ENCODE measurements at regions not wholly inside any gene's neighbourhood (a gene's known extent, or its start where the extent isn't known, plus 50 kb on each side); places are given as distances from the start of the nearest gene placed in this dataset.
"Not testable (repeated sequence)": the region's sequence is repeated elsewhere in the genome, so short reads cannot be mapped to it uniquely, and the experiment has no call there.

- DNase-seq = not testable (repeated sequence)
Observed at GRCh38 chr1:221591250-221591649, 150.6 kb downstream of the DUSP10 start.

DNA sequence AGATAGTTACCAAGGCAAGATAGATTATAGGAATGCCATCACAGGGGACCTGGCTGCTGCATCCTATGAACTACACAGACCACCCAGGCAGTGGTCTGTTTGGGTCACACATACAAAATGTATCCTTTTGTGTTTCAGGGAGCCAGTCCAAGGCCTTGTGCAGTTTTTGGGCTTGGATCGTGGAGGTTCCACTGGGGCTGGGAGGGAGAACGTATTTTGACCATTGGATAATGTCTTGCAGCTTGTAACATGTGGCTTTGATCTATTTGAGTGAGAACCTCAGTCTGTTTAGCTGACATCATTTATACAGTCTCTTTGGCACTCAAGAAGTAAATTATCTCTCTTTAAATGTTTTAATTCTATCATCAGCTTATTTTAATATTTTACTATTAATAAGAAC is 147.3 kb downstream of the DUSP10 start:
- DNase-seq = no peak

DNA sequence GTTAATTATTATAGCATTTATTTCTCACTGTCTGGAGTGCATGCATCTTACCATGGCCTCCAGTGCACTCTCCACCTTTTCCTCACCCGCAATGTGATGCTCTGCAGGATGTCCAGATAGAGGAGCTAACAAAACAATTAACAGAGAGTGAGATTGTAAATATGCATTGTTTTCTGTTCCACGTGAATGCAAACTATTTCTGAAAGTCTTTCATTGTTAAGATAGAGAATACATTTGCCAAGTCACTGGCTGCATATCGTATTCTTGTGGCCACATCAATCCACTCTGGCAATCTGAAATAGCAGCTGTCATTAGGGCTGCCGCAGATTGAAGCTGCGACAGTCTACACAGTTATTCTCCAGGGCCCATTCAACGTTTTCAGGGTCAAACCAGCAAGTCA is 143.8 kb downstream of the DUSP10 start:
- no peak for DNase-seq

DNA sequence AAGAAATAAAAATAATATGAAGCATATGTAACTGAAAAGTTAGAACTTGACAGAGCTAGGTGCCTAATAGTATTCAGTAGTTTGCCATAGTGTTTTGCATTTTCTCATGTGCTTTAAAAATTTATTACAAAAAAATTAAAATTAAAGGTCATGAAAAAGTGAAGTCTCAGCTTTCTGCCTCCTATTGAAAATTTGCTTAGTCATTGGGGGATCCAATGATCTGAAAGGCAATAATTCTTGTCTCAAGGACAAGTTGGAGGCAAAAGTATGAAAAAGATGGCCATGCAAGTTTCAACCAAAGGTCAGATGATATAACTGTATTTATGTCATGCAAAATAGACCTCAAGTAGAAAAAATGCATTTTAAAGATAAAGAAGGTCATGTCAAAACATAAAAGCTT is 140.7 kb downstream of the DUSP10 start:
- no peak for DNase-seq

- DNase-seq = no peak
Observed at GRCh38 chr1:221602830-221603229, 139.1 kb downstream of the DUSP10 start.

DNA sequence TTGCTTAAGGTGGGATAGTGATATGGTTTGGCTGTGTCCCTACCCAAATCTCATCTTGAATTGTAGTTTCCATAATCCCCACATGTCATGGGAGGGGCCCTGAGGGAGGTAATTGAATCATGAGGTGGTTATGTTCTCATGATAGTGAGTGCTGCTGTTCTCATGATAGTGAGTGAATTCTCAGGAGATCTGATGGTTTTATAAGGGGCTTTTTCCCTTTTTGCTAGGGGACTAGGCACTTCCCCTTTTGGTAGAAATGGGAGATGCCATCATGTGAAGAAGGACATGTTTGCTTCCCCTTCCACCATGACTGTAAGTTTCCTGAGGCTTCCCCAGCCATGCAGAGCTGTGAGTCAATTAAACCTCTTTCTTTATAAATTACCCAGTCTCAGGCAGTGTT is 137.5 kb downstream of the DUSP10 start:
- not testable (repeated sequence) for DNase-seq

- no peak for DNase-seq
Observed at GRCh38 chr1:221604948-221605347, 136.9 kb downstream of the DUSP10 start.

GRCh38 chr1:221605569-221605968 is 136.3 kb downstream of the DUSP10 start:
- DNase-seq = no peak

DNA sequence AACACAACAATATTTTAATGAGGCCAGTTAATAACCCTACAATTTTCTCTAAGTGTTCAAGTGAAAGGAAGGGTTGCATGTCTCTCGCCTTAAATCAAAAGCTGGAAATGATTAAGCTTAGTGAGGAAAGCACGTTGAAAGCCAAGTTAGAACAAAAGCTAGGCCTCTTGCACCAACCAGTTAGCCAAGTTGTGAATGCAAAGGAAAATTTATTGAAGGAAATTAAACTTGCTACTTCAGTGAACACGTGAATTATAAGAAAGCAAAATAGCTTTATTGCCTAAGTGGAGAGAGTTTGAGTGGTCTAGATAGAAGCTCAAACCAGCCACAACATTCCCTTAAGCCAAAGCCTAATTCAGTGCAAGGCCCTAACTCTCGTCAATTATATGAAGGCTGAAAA is 135.6 kb downstream of the DUSP10 start:
- no peak for DNase-seq

DNA sequence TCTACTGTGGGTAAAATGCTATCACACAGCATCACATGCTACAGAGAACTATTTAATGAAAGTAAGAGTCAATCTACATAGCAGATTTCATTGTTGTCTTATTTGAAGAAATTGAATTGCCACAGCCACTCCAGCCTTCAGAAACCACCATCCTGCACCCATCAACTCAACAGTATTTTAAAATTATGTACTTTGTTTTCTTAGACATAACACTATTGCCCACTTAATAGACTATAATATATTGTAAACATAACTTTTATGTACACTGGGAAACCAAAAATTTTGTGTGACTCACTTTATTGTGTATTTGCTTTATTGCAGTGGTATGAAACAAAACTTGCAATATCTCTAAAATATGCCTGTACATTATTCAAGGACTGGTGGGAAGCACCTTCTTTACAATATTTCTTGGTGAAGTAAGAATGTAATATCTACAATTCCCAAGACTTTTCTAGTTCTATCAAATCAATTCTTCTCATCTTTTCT is 133.0 kb downstream of the DUSP10 start:
- DNase-seq = no peak

DNA sequence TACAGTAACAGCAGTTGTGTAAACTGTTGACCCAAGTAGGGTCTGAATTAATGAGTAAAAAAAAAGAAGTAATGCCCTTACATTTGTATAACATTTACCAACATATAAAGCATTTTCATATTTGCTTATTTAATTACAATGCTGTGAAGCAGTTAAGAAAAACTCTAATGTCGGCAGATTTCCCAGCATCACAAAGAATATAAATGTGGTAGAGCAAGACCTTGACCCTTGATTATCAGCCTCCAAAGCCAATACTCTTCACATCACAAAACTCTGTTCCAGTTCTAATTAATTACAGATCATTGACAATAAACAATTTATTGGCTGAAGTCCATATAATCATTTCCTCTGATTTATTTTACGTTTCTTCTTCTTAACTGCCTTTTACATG is 130.2 kb downstream of the DUSP10 start:
- DNase-seq = no peak

GRCh38 chr1:221612047-221612777 is 129.7 kb downstream of the DUSP10 start:
- no peak for DNase-seq

DNA sequence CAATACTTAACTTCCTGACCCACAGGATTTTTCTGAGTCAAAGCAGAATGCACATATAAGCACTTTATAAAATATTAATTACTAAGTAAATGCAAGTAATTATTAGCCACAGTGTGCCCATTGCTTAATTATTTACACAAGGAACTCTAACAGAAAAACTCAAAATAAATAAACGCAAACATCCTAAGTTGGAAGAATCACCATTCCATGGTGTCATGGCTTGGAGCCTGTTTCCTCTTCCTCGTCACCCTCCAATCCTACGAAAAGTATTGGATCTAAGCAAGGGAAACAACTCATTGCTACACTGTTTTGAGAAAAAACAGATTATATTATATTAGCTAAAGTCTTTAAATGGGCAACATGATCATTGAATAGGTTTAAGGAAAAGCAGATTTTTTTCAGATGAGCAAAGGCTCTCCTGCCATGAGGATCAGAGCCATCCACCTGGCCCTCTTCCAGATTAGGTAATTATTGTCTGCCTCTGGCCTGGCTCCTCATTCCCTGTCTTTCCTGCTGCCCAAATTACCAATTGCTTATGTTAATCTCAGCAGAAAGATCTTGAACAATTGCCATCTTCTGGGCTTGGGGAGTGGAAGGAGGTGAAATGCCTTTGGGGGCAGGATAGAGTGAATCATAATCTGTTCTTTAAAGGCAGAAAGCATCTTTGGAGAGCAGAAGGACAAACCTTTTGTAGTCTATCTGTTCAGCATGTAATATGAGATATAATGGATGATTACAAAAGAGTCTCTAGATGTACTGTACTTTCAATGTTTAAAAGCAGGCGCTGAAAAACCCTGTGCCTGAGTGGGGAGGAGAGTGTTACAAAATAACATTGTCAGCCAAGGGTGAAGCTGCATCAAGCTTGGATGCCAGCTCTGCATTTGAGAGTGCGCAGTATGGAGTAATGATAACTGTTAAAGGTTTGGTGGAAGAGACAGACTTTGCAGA is 121.2 kb downstream of the DUSP10 start:
- DNase-seq = no peak

DNA sequence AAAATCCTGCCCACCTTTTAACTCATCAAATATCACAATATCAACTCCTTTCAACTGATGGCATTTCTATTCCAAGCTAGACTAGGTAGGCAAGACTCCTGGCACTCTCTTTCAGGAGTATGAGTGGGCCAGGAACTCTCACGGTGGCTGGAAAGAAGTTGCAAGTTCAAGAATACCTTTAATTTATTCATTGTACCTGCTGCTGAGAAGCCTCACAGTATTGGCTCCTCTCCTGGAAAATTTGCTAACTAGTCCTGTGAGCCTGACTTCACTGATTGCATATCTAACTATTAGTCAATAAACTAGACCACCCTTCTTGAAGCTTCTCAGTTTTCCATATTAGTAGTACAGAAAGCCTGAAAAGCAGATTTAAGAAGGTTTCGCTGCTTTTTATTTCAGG is 120.2 kb downstream of the DUSP10 start:
- DNase-seq = no peak

DNA sequence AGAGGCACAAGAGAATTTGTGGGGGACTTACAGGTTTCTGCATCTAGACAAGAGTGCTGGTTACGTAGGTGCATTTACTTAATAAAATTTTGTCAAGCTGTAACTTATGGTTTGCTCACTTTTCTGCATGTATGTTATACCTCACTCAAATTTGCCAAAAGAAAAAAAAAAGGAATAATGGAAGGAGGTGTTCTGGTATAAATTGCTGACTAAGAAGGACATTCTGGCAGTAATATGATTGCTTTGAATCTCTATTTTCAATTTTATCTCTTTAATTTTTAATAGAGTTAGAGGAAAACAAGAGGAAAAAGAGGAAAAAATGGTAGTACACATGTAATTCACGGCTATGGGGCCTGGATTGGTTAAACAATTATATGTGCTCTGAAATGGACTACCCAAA is 119.5 kb downstream of the DUSP10 start:
- DNase-seq = no peak

DNA sequence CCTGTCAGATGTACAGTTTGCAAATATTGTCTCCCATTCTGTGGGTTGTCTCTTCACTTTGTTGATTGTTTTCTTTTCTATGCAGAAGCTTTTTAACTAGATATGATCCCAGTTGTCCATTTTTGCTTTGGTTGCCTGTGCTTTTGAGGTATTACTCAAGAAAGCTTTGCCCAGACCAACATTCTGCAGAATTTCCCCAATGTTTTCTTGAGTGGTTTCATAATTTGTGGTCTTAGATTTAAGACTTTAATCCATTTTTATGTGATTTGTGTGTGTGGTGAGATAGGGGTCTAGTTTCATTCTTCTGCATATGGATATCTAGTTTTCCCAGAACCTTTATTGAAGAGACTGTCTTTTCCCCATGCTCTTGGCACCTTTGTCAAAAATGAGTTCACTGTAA is 116.9 kb downstream of the DUSP10 start:
- no peak for DNase-seq

DNA sequence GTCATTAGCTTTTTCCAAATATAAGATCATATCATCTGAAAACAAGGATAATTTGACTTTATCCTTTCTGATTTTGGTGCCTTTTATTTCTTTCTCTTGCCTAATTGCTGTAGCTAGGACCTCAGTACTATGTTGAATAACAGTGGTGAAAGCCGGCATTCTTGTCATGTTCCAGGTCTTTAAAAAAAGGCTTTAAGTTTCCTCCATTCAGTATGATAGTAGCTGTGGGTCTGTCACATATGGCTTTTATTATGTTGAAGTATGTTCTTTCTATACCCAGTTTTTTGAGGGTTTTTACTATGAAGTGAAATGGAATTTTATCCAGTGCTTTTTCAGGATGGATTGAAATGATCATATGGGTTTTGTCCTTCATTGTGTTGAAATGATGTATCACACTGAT is 115.8 kb downstream of the DUSP10 start:
- no peak for DNase-seq

GRCh38 chr1:221630236-221630635 is 111.7 kb downstream of the DUSP10 start:
- DNase-seq = no peak

DNA sequence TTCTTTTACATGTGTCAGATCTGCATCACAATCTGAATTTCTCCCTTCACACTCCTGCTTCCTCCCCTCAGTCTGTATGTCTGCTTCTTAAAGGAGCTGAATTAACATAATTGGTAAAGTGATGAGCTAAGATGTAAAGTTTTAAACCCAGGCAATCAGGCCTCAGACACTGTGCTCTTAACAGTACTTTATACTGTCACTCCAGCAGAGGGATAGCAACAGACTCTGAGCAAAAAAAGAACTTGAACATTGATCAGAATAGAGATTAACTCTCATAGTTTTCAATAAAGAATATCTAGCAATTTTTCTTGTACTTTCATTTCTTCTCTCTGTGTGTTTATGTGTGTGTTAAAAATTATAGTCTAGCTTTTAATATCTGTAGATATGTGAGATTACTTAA is 110.3 kb downstream of the DUSP10 start:
- DNase-seq = no peak

DNA sequence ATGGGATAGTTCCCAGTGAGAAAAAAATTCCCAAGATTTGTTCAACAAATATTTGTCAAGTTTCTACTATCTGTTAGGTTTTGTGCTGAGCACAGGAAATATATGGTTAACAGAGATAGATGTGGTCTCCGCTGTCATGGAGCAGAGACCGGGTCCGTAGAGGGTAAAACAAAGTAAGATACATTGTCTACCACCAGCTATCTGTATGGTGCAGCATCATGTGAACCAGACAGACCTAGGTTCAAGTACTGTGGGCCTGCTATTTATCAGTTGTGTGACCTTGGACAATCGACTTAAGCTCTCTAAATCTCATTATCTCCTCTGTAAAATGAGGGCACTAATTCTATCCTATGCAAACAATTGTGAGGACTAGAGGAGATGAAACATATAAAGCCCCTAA is 109.8 kb downstream of the DUSP10 start:
- no peak for DNase-seq

GRCh38 chr1:221633841-221634409 is 108.0 kb downstream of the DUSP10 start:
- DNase-seq = no peak

- DNase-seq = no peak
Observed at GRCh38 chr1:221634606-221635005, 107.3 kb downstream of the DUSP10 start.

- DNase-seq = no peak
Observed at GRCh38 chr1:221635305-221635704, 106.6 kb downstream of the DUSP10 start.

DNA sequence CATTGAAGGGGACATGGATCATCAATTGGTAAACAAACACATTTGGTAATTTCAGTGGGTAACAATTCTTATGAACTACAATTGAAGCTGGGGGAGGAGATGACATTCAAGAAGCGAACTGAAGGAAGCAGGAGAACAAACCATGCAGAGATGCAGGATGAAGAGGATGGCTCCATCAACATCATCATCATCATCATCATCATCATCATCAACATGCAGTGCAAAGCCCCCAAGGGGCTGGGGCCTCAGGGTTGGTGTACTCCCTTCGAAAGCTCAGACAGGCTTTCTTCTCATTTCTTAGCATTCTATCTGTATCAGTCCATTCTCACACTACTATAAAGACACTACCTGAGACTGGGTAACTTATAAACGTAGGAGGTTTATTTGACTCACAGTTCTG is 105.8 kb downstream of the DUSP10 start:
- DNase-seq = no peak
